ENCODE measurements at regions not wholly inside any gene's neighbourhood (a gene's known extent, or its start where the extent isn't known, plus 50 kb on each side); places are given as distances from the start of the nearest gene placed in this dataset.
"Not testable (repeated sequence)": the region's sequence is repeated elsewhere in the genome, so short reads cannot be mapped to it uniquely, and the experiment has no call there.

GRCh38 chr10:57119684-57120083 is 758.6 kb upstream of the ZWINT start:
- DNase-seq = no peak

DNA sequence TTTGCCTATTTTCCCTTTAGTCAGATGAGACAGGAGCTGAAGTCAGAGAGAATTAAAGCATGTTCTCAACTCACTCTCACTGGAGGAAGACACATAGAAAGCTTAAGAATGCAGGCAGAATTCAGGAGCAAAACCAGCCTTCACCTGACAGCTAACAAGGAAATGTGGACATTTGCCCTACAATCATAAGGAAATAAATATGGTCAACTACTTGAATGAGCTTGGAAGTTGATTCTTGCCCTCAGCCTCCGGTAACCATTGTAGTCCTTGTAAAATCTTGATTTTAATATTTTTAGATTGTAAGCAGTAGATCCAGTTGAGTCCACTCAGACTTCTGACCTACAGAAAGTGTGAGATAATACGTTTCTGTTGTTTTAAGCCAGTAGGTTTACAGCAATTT is 752.5 kb upstream of the ZWINT start:
- DNase-seq = no peak

DNA sequence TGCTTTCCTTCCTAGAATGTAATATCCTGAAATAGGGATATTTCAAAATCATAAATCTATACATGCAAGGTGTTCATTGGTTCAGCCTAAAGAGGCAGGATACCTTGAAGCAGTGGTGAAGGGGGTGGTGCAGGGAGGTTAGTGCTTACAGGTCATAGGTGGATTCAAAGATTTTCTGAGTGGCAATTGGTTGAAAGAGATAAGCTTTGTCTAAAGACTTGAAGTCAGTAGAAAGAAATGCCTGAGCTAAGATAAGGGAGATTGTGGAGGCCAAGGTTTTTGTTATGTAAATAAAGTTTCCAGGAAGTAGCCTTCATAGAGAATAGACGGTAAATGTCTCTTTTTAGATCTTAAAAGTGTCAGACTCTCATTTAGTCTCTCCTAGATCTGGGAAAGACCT is 741.2 kb upstream of the ZWINT start:
- no peak for DNase-seq

- no peak for DNase-seq
Measured at GRCh38 chr10:57098146-57098545, 737.1 kb upstream of the ZWINT start.

DNA sequence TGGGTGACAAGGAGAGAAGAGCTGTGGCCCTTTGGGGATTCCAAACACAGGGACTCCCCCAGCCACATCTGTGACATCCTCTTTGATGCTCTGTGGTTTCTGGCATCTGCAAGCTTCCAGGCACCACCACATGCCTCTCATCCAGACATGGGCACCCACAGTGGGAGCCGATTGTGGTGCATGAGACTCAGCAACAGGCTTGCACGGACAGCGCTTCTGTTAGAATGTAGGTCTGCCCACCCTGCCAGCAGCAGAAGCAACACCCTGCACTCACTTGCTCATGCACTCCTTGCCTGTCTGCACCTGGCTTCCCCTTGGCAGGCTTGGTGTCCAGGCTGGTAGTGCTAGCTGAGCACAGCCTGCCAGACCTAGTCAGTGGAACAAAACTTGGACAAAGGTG is 735.0 kb upstream of the ZWINT start:
- DNase-seq = no peak

DNA sequence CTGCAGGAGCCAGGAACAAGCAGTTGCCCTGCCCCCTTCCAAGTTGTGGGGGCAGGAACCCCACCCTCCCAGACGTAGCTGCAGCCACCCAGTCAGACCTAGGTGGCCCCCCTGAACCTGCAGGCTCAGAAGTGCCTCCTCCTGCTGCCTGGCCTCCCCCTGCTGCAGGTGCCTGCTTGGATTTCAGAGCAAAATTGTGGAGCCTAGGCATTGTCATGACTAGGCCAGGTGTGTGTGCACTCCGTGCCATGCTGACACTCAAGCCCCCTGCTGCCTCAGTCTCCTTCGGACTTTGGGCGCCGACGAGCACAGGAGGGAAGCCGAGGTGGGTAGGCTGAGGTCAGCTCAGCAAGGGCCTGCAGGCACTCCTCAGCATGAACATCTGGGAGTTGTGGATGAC is 733.9 kb upstream of the ZWINT start:
- no peak for DNase-seq

DNA sequence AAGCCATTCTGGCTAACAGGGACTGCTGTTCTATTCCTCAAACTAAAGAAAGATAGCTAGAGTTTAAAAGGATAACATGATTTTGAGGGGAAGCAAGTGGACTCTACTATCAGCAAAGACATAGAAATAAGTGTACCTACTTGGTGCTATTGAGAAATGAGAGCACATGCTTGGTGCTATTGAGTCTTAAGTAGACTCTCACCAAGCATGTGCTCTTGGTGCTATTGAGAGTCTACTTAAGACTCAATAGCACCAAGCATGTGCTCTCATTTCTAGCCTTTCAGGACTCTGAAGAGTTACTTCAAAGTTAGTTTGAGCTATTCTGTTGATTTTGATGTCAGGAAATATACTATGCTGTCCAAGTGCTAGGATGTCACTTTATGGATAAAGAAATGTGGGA is 733.0 kb upstream of the ZWINT start:
- no peak for DNase-seq

DNA sequence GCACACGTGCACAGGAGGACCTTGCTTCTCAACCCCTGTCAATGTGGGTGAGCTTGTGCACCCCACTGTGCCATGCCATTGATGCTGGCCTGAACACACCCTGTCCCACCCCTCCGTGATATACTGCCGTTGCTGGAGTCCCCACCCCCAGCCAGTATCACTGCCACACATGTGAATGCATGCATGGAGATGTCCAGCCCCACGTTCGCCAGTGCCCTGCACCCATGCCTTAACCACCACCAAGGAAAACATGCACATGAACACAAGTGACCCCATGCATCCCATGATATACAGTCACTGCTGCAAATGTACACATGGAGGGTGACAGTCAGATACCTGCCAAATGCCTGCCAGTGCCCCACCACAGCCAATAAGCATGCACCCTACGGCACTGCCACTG is 692.5 kb upstream of the ZWINT start:
- no peak for DNase-seq

DNA sequence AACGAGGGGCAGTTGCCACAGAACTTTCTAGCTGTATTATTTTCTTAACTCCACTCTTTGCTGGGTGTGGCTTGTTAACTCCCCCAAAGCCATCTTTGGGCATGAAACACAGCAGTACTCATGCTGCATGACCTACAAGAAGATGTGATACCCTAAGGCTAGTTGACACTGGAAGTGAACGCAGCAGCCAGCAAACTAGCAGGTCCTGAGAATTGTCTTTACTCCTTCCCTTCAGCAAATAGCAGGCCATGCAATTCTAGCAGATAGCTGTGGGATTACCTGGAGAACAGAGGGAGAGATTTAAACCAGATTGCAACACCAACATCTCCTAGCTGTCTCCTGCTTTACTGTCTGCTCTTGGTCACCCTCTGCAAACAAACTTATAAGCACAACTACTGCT is 688.0 kb upstream of the ZWINT start:
- no peak for DNase-seq

GRCh38 chr10:57038531-57038930 is 677.5 kb upstream of the ZWINT start:
- no peak for DNase-seq

DNA sequence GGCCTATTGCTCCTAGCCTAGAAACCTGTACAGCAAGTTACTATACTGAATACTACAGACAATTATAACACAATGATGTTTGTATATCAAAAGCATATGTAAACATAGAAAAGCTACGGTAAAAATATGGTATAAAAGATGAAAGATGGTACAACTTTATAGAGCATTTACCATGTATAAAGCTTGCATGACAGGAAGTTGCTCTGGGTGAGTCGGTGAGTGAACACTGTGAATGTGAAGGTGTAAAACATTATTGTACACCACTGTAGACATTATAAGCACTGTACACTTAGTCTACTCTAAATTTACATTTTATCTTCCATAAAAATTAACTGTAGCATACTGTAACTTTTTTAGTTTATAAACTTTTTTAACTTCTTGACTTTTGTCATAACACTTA is 674.3 kb upstream of the ZWINT start:
- DNase-seq = no peak

DNA sequence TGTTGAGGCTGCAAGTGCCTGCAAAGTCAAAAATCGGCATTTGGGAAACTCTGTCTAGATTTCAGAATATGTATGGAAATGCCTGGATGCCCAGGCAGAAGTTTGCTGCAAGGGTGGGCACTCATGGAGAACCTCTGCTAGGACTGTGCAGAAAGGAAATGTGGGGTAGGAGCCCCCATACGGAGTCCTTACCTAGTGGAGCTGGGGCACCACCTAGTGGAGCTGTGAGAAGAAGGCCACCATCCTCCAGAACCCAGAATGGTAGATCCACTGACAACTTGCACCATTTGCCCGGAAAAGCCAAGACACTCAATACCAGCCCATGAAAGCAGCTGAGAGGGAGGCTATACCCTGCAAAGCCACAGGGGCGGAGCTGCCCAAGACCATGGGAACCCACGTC is 671.2 kb upstream of the ZWINT start:
- not testable (repeated sequence) for DNase-seq

- no peak for DNase-seq
Measured at GRCh38 chr10:57031346-57031745, 670.3 kb upstream of the ZWINT start.

GRCh38 chr10:57026307-57026706 is 665.2 kb upstream of the ZWINT start:
- DNase-seq = no peak

- DNase-seq = no peak
Measured at GRCh38 chr10:57023626-57024025, 662.6 kb upstream of the ZWINT start.

- no peak for DNase-seq
Measured at GRCh38 chr10:57018452-57018851, 657.4 kb upstream of the ZWINT start.

DNA sequence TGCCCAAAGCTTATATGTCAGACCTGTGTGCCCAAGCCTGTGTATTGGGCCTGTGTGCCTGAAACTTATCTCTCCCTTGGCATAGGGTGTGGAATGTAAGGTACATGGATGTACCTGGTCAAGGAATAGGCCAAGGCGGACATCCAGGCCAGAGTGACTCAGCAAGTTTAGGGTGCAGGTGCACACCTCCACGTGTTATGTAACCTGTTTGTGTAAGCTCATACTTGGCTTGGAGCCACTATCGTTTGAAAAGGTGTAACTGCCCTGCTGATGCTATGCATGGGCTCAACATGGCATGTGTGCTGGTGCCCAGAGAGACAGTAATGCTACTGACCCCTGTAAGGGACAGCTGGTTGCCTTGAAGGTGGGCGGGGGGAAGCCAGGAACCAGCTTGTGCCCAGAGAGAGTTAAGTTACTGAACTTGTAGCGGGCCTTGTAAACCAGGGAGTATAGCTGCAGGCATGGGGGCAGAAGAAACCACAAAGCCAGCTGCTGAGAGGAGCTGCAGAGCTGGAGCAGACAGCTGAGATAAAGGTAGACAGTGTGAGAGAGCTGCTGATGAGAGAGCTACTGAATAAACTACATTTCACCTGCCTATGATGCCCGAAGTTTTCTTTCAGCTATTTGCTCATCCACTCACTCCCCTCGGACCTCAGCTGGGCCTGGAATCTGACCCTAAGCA is 656.4 kb upstream of the ZWINT start:
- no peak for DNase-seq

DNA sequence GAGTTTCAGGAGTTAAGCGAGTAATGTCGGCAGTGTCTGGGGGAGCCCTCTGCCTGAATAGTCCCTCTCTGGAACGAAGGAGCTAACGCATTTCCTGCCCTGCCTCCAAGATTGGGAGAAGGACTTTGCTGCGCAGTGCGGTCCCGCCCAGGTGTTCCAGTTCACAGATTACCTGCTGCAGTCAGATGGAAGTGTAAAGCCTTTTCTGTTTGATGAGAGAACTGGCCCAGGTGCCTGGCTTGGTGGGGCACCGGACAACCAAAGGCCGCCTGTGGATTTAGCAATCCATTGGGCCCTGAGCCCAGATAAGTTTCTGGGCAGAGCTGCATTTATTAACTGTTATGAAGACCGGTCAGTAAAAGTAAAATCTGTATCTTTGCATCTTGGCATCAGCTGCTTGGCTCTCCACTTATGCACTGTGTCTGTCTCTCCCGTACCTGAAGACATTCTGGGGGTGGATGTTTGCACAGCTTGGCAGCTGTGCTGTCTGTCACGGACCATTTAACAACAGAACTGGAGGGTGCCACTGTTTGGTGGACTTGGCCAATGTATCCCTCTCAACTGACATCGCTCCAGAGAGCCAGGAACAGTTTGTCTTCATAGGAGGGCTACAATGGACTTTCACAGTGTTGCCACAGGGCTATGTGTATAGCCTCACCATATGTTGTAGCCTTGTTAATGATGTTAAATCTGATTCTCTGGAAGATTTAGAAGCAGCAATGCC is 654.7 kb upstream of the ZWINT start:
- DNase-seq = no peak

GRCh38 chr10:57015187-57015586 is 654.1 kb upstream of the ZWINT start:
- no peak for DNase-seq

- no peak for DNase-seq
Measured at GRCh38 chr10:57014758-57015157, 653.7 kb upstream of the ZWINT start.

GRCh38 chr10:57008189-57008588 is 647.1 kb upstream of the ZWINT start:
- no peak for DNase-seq

- DNase-seq = no peak
Measured at GRCh38 chr10:56991591-56992069, 630.6 kb upstream of the ZWINT start.

DNA sequence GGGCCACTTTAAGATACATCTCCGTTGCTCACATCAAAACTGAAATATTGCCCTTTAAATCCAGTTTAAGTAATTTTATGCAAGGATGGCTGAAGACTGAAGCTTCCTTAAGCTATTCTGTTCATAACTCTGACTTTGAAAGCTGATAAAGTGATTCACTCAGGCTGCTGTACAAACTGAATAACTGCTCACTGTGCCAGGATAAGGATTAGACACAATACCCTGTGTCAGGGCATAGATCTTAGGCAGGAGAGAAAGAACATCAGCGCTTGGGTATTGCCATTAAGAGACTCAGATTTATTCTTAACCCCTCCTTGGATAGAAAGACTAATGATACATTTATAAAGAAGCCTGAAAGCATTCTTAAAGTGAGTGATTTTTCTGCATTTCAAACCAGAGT is 614.5 kb upstream of the ZWINT start:
- DNase-seq = no peak

DNA sequence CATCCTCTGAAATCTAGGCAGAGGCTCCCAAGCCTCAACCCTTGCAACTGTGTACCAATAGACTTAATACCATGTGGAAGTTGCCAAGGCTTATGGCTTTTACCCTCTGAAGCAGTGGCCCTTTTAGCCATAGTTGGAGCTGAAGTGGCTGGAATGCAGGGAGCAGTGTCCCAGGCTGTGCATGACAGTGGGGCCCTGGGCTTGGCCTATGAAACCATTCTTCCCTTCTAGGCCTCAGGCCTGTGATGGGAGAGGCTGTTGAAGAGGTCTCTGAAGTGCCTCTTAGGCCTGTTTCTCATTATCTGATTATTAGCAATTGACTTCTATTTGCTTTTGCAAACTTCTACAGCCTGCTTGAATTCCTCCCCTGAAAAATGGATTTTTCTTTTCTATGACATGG is 612.7 kb upstream of the ZWINT start:
- DNase-seq = no peak

Data from effector CD4-positive, alpha-beta T cell (primary cell).